HEK293 (cell line): ENCODE measurements at regions not wholly inside any gene's neighbourhood (a gene's known extent, or its start where the extent isn't known, plus 50 kb on each side); places are given as distances from the start of the nearest gene placed in this dataset.

Experiments
- CTCF ChIA-PET: fragments of 350-600 bp; formaldehyde crosslinking; extraction: SDS; loops from one replicate; lab custom pipeline; 2021; ENCODE audit warnings: antibody characterized with exemption; lab: Yijun Ruan, JAX
- POLR2A ChIA-PET: fragments of 300-600 bp; formaldehyde crosslinking; extraction: SDS; loops from one replicate; lab custom pipeline; 2020; ENCODE audit warnings: antibody characterized with exemption, inconsistent platforms; lab: Yijun Ruan, JAX
- H3K27ac ChIP-seq: fragments of 200-500 bp; sonication (Bioruptor generic); 2 replicates; pipeline ENCODE4 v1.5.1; 2014; ENCODE audit warnings: low read depth, low read length, control low read depth, inconsistent platforms; ENCODE audit errors: extremely low read depth
- H3K36me3 ChIP-seq, 2 experiments: fragments of 200-500 bp in 1 of 2; sonication (Bioruptor generic) in 1 of 2; 1 replicate in 1 of 2; 2 replicates in 1 of 2; pipeline ENCODE4 v1.5.1; 2014 to 2017; ENCODE audit warnings: inconsistent platforms in 2 of 2, low read length in 2 of 2; ENCODE audit not compliant: control insufficient read depth in 2 of 2, insufficient read depth in 1 of 2
- H3K4me1 ChIP-seq: fragments of 200-500 bp; sonication (Bioruptor generic); 2 replicates; pipeline ENCODE4 v1.5.1; 2014; ENCODE audit warnings: mild to moderate bottlenecking, low read length, inconsistent platforms; ENCODE audit not compliant: control insufficient read depth, insufficient read depth
- H3K4me3 ChIP-seq: 2 replicates; pipeline ENCODE4 v1.5.1; 2011; ENCODE audit warnings: low read depth, mild to moderate bottlenecking, control low read depth, low read length, moderate library complexity
- H3K9me3 ChIP-seq: fragments of 200-500 bp; sonication (Bioruptor generic); 2 replicates; pipeline ENCODE4 v1.5.1; 2014; ENCODE audit warnings: low read depth, low read length, inconsistent platforms; ENCODE audit not compliant: control insufficient read depth, insufficient read depth
- BCL11B ChIP-seq: fragments of 450-650 bp; formaldehyde crosslinking; IDR thresholded peaks from 2 replicates; pipeline ENCODE4 v1.5.1; 2016; ENCODE audit warnings: low read depth, missing biosample characterization, missing genetic modification characterization
- GLIS2 ChIP-seq: fragments of 450-650 bp; formaldehyde crosslinking; IDR thresholded peaks from 2 replicates; pipeline ENCODE4 v1.5.1; 2016; ENCODE audit warnings: missing biosample characterization, missing genetic modification characterization
- HOXD13 ChIP-seq: sonication (generic); formaldehyde crosslinking; IDR thresholded peaks from 2 replicates; pipeline ENCODE4 v1.8.0; 2022; ENCODE audit warnings: missing genetic modification reagents, borderline replicate concordance
- OVOL3 ChIP-seq: fragments of 450-650 bp; formaldehyde crosslinking; IDR thresholded peaks from 2 replicates; pipeline ENCODE4 v1.5.1; 2016; ENCODE audit warnings: missing biosample characterization, missing genetic modification characterization
- YY1 ChIP-seq: fragments of 450-650 bp; formaldehyde crosslinking; IDR thresholded peaks from 2 replicates; pipeline ENCODE4 v1.5.1; 2018; ENCODE audit warnings: missing biosample characterization, missing genetic modification characterization
- ZBTB48 ChIP-seq: fragments of 450-650 bp; formaldehyde crosslinking; IDR thresholded peaks from 2 replicates; pipeline ENCODE4 v1.5.1; 2016; ENCODE audit warnings: missing biosample characterization, missing genetic modification characterization
- ZNF112 ChIP-seq: fragments of 450-650 bp; formaldehyde crosslinking; IDR thresholded peaks from 2 replicates; pipeline ENCODE4 v1.5.0; 2017; ENCODE audit warnings: missing biosample characterization, missing genetic modification characterization
- ZNF248 ChIP-seq: fragments of 450-650 bp; formaldehyde crosslinking; IDR thresholded peaks from 2 replicates; pipeline ENCODE4 v1.5.1; 2017; ENCODE audit warnings: missing biosample characterization, missing genetic modification characterization
- ZNF266 ChIP-seq: fragments of 450-650 bp; formaldehyde crosslinking; IDR thresholded peaks from 2 replicates; pipeline ENCODE4 v1.5.1; 2016; ENCODE audit warnings: missing biosample characterization, missing genetic modification characterization, low read depth
- ZNF37A ChIP-seq: fragments of 450-650 bp; IDR thresholded peaks from 2 replicates; pipeline ENCODE4 v1.5.1; 2018; ENCODE audit warnings: missing biosample characterization, missing genetic modification characterization
- ZNF394 ChIP-seq: fragments of 450-650 bp; formaldehyde crosslinking; IDR thresholded peaks from 2 replicates; pipeline ENCODE4 v1.5.1; 2016; ENCODE audit warnings: missing biosample characterization, missing genetic modification characterization, mild to moderate bottlenecking, moderate library complexity, borderline replicate concordance
- ZNF473 ChIP-seq: fragments of 450-650 bp; formaldehyde crosslinking; IDR thresholded peaks from 2 replicates; pipeline ENCODE4 v1.5.1; 2017; ENCODE audit warnings: missing biosample characterization, missing genetic modification characterization
- ZNF555 ChIP-seq: fragments of 450-650 bp; formaldehyde crosslinking; conservative IDR thresholded peaks from 2 replicates; pipeline ENCODE4 v1.5.1; 2017; ENCODE audit warnings: missing biosample characterization, mild to moderate bottlenecking, missing genetic modification characterization, inconsistent platforms
- ZNF658 ChIP-seq: fragments of 450-650 bp; formaldehyde crosslinking; IDR thresholded peaks from 2 replicates; pipeline ENCODE4; 2016; ENCODE audit warnings: missing biosample characterization, missing genetic modification characterization
- ZNF664 ChIP-seq: fragments of 450-650 bp; formaldehyde crosslinking; IDR thresholded peaks from 2 replicates; pipeline ENCODE4 v1.5.1; 2016; ENCODE audit warnings: missing biosample characterization, missing genetic modification characterization
- ZNF707 ChIP-seq: fragments of 450-650 bp; formaldehyde crosslinking; IDR thresholded peaks from 2 replicates; pipeline ENCODE4 v1.5.1; 2016; ENCODE audit warnings: missing biosample characterization, missing genetic modification characterization
- ZNF843 ChIP-seq: fragments of 450-650 bp; formaldehyde crosslinking; IDR thresholded peaks from 2 replicates; pipeline ENCODE4 v1.5.1; 2016; ENCODE audit warnings: missing biosample characterization, missing genetic modification characterization
- ZSCAN23 ChIP-seq: fragments of 450-650 bp; formaldehyde crosslinking; IDR thresholded peaks from 2 replicates; pipeline ENCODE4 v1.5.1; 2016; ENCODE audit warnings: missing biosample characterization, missing genetic modification characterization
- TF ChIP-seq, protein P1 (sequence below): fragments of 450-650 bp; formaldehyde crosslinking; IDR thresholded peaks from 2 replicates; pipeline ENCODE4 v1.5.1; 2017; ENCODE audit warnings: missing biosample characterization, missing genetic modification characterization
- TF ChIP-seq, protein P2 (sequence below): fragments of 450-650 bp; formaldehyde crosslinking; IDR thresholded peaks from 2 replicates; pipeline ENCODE4 v1.5.1; 2016; ENCODE audit warnings: missing biosample characterization, missing genetic modification characterization
- TF ChIP-seq, protein P3 (sequence below): fragments of 450-650 bp; formaldehyde crosslinking; IDR thresholded peaks from 2 replicates; pipeline ENCODE4 v1.5.1; 2016; ENCODE audit warnings: missing biosample characterization, missing genetic modification characterization, borderline replicate concordance

DNA sequence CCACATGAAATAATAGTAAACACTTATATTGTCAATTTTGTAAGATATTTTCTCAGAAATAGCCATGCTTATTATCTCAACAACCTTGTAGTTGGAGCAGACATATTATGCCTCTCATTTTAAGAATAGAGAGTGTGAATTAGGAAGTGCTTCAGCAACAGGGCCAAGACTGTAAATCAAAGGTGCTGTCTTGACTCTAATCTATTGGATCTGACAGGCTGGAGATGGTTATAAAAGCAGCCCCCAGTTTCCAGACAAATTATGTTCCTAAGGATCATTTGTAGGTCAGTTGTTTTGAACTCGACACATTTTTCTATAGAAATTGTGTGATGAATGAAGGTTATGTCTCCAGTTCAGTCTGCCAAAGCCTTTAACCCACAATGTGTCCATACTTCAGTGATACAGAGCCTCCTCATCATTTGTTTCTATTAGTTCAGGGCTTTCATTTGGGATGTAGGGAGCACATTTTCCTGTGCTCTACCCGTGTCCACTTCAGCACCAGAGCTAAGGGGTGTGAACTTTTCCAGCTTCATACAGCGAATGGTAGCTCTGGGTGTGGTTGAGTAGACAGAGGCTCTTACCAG is 284.8 kb upstream of the FBXO33 start:
- no peaks in the 10 kb centered on the region for H3K9me3 ChIP-seq
- no peak for TF ChIP-seq GLIS2 (tag by site-specific recombination)
- no peak for TF ChIP-seq ZNF248
- no peak for TF ChIP-seq YY1 (tag by site-specific recombination)
- no peak for TF ChIP-seq ZNF473 (tag by site-specific recombination)
- TF ChIP-seq BCL11B (tag by site-specific recombination) = no peak
- no peak for TF ChIP-seq ZNF266 (tag by site-specific recombination)
- TF ChIP-seq ZNF394 (tag by site-specific recombination) = no peak
- no peak for TF ChIP-seq ZSCAN23 (tag by site-specific recombination)
- TF ChIP-seq OVOL3 = no peak
- ChIA-PET POLR2A (no interaction called here), CTCF (no interaction called here)
- no peak overlapping the region for H3K27ac ChIP-seq
- no peaks in the 10 kb centered on the region for H3K4me1 ChIP-seq
- H3K4me3 ChIP-seq = no peak overlapping the region
- H3K36me3 ChIP-seq = no peaks in the 10 kb centered on the region

DNA sequence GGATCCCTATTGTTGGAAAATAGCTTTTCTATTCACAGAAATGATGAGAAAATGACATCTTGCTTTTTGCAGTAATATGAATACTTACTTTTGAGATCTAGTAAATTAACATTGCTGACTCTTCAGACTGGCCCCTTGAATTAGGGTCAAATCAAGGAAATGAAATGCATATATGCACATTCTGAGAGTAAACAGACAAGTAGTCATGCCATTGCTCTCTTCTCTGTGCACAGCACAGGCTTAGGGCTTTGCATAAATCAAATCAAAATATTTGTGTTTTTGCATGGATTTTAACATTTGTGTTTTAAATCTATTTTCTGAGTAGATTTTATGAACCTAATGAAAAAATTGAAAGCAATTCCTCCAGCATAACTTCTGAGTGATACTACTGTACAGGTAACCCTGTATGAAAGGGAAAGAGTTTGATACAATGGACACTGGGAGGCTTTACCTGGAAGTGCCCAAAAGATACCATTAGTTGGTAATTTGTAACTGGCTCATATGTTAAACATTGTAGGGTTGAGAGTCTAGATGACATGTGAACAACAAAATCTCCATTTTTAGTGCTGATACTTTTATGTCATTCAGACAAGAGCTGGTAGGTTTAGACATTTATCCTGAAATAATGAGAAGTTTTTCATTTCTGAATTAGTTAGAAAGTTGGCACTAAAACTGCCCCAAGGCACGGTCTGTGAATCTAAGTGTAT is 280.2 kb upstream of the FBXO33 start:
- ChIA-PET CTCF (no interaction called here), POLR2A (no interaction called here)
- H3K36me3 ChIP-seq = no peaks in the 10 kb centered on the region
- no peaks in the 10 kb centered on the region for H3K4me1 ChIP-seq
- H3K4me3 ChIP-seq = no peak overlapping the region
- no peak overlapping the region for H3K27ac ChIP-seq
- H3K9me3 ChIP-seq = no peaks in the 10 kb centered on the region
- no peak for TF ChIP-seq ZNF658 (tag by site-specific recombination)
- TF ChIP-seq ZNF843 (tag by site-specific recombination) = no peak
- no peak for TF ChIP-seq ZNF112 (tag by site-specific recombination)
- no peak for TF ChIP-seq ZNF707 (tag by site-specific recombination)
- TF ChIP-seq ZBTB48 (tag by site-specific recombination) = no peak
- no peak for TF ChIP-seq ZNF664 (tag by site-specific recombination)
- TF ChIP-seq ZNF37A (tag by site-specific recombination) = no peak
- TF ChIP-seq ZNF555 (tag by site-specific recombination) = no peak
- TF ChIP-seq, protein P1, sequence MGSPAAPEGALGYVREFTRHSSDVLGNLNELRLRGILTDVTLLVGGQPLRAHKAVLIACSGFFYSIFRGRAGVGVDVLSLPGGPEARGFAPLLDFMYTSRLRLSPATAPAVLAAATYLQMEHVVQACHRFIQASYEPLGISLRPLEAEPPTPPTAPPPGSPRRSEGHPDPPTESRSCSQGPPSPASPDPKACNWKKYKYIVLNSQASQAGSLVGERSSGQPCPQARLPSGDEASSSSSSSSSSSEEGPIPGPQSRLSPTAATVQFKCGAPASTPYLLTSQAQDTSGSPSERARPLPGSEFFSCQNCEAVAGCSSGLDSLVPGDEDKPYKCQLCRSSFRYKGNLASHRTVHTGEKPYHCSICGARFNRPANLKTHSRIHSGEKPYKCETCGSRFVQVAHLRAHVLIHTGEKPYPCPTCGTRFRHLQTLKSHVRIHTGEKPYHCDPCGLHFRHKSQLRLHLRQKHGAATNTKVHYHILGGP = no peak
- TF ChIP-seq, protein P2, sequence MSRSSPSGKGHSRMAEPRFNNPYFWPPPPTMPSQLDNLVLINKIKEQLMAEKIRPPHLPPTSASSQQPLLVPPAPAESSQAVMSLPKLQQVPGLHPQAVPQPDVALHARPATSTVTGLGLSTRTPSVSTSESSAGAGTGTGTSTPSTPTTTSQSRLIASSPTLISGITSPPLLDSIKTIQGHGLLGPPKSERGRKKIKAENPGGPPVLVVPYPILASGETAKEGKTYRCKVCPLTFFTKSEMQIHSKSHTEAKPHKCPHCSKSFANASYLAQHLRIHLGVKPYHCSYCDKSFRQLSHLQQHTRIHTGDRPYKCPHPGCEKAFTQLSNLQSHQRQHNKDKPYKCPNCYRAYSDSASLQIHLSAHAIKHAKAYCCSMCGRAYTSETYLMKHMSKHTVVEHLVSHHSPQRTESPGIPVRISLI (tag by site-specific recombination) = no peak
- TF ChIP-seq HOXD13 = no peak
- TF ChIP-seq, protein P3, sequence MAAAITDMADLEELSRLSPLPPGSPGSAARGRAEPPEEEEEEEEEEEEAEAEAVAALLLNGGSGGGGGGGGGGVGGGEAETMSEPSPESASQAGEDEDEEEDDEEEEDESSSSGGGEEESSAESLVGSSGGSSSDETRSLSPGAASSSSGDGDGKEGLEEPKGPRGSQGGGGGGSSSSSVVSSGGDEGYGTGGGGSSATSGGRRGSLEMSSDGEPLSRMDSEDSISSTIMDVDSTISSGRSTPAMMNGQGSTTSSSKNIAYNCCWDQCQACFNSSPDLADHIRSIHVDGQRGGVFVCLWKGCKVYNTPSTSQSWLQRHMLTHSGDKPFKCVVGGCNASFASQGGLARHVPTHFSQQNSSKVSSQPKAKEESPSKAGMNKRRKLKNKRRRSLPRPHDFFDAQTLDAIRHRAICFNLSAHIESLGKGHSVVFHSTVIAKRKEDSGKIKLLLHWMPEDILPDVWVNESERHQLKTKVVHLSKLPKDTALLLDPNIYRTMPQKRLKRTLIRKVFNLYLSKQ (tag by site-specific recombination) = no peak
